Stimulated activated CD8-positive, alpha-beta memory T cell treated with anti-CD3 and anti-CD28 coated beads, Interleukin-7, amount 100 ng/mL, for 24 hours (primary cell): ENCODE measurements at regions not wholly inside any gene's neighbourhood (a gene's known extent, or its start where the extent isn't known, plus 50 kb on each side); places are given as distances from the start of the nearest gene placed in this dataset.

Experiments
- DNase-seq: peaks from one replicate; pipeline ENCODE4 v3.0.0-alpha.2; 2020; ENCODE audit warnings: low read depth

DNA sequence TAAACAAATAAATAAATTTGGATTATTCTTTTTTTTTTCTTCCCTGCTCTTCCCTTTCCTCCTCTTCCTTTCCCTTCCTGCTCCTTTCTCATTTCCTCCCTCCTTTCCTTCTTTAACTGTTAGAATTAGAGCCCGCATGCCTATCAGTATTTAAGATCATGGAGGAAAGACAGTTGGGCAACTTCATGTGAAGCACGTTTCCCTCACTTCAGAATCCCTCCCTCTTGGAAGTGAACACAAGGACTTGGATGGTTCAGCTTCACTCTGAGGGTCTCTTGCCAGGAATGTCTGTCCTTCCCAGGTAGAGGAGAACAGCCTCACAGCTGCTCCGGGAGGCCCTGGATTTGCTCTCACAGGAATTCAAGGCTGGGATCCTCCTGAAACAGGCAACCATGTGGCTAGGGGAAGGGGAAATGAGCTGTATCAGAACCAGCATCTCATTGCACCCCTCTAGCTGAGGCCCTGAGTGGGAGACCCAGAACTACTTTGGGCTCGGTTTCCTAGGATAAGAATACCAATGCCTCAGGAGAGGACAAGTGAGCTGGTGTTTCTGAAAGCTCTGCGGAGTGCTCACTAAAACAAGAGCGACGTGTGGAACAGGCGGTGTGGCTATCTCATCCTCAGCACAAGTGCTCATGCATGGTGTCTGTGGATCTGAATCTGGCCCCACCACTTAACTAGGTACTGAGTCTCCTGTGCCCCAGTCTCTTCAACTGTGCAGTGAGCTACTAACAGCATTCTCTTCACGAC is 230.5 kb downstream of the MYCN start:
- DNase-seq = no peak

DNA sequence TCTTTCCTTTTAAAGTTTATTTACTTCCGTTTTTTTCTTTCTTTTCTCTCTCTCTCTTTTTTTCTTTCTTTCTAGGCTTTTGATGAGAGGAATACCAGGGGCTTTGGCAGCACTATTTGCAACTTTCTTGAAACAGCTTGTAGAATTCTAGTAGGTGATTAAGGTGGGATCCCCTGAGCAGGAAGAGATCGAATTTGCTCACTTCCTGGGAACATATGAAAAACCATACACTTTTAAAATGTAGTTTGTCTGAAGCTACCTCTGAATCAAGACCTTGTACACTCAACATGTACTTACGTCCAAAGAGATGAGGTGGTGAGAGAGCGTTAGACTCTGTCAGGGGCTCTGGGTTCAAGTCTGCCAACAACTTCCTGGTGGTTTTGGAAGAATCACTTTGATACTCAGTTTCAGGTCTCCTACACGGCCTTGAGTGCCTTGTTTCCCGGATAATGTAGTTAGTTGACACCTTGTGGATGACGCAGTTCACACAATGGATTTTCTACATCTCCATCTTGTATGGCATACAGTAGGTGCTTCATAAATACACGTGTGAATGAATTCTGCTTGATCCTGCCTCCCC is 229.1 kb downstream of the MYCN start:
- no peak for DNase-seq

DNA sequence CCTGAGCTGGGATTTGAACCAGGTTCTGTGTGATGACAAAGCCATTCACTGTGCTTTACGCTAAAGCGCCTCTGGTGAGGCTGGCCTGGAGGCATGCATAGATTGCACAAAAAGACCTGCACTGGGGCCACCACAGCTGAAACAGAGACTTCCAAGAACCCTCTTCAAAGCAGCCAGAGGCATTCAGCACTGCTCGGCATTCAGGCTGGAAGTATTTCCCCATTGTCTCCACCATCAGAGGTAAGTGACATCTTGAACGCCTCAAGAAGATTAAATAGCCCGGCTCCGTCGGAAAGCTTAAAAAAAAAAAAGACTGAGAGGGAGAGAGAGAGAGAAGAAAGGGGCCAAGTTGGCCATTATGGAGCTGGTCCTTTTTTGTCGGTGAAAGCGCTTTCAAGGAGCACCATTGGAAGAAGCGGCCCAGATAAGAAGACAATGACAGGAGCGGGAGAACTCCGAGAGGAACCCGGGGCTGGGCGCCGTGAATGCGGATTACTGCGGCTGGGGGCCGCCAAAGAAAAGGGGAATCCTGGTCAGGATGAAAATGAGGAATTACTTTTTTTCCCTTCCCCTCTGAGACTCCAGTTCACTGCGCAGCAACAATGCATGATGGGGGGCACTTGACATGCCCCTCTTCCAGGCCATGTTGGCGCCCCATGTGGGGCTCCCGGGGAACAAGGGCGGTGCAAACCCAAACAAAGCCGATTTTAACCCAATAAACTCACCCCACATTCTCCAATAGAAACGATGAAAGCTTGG is 228.3 kb downstream of the MYCN start:
- no peak for DNase-seq

GRCh38 chr2:16167870-16168426 is 227.6 kb downstream of the MYCN start:
- no peak for DNase-seq

- DNase-seq = no peak
These were observed 227.1 kb downstream of the MYCN start for GRCh38 chr2:16167451-16167861.

- DNase-seq = no peak
These were observed 226.1 kb downstream of the MYCN start for GRCh38 chr2:16166327-16166981.

DNA sequence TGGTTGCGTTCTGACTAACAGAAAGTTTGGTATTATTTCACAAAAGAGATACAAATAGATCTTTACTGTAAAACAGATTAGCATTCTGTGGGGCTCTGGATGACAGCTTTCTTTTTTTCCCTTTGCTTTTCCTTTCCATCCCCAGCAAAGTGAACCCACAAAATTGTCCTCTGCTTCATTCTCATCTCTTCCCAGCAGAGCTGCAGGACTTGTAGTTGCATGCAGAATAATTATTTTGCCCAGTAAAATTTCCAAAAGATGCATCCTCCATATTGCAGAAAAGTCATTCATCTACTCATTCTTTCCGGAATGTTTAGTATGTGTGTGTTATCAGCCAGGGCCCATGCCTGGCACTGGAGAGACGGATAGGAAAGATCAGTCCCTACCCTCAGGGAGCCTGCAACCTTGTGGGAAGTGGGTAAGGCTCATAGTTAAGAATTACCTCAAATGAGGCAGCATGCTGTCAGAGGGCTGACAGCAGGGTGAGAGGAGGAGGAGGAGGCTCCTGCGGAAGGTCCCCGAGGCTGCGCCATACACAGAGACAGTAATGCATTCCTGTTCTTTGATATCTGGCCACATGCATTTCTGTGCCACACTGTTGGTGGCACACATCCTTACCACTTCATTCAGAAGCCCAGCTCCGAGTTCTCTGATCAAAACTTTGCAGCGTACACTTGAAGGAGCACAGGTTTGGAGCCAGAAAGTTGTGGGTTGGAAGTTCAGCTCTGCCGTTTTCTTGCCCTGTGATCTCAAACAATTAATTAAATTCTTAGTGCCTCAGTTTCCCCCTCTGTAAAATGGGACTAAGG is 225.4 kb downstream of the MYCN start:
- no peak for DNase-seq

DNA sequence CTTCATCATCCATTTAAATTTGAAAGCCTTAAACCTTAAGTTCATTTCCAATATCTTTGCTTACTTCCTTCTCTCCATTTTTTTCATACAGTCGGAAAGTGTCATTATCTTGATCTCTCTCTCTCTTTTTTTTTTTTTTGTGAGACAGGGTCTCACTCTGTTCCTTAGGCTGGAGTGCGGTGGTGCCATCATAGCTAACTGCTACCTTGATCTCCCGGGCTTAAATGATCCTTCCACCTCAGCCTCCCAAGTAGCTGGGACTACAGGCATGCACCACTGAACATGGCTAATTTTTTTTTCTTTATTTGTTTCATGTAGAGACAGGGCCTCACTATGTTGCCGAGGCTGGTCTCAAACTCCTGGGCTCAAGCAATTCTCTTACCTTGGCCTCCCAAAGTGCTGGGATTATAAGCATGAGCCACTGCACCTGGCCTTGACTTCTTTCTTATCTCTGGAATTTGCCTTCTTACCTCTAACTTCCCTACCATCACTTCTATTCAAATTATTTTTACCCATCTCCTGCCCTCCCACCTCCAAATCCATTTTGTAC is 222.2 kb downstream of the MYCN start:
- DNase-seq = no peak

DNA sequence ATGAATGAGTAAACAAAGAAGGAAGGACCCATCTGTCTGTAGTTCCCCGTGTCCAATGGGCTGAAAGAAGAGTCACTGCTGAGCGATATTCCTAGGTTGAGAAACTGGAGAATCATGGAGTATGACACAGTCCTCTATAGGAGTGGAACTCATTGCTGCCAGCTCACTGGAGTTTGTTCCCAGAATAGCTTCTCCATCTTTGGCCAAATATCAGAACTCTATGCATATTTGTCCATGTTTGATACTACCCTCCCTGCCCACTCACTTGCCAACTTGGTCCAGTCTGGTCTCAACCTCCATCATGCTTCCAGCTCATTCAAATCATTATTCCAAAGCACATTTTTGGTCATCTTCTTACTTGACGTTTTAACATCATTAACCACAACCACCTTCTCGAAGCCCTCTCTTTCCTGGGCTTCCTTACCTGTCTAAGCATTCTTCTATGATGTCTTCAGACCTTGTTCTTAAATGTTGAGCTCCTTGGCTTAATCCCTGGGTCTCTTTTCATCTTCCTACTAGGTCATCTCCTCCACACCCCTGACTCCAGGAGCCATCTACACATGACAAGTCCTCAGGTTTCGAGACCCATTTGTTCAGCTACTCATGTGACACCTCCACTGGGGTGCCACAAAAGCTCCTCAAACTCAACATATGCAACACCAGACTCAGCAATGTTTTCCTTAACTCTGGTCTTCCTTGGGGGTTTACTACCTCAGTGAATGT is 221.6 kb downstream of the MYCN start:
- no peak for DNase-seq

GRCh38 chr2:16161085-16161565 is 220.8 kb downstream of the MYCN start:
- no peak for DNase-seq

DNA sequence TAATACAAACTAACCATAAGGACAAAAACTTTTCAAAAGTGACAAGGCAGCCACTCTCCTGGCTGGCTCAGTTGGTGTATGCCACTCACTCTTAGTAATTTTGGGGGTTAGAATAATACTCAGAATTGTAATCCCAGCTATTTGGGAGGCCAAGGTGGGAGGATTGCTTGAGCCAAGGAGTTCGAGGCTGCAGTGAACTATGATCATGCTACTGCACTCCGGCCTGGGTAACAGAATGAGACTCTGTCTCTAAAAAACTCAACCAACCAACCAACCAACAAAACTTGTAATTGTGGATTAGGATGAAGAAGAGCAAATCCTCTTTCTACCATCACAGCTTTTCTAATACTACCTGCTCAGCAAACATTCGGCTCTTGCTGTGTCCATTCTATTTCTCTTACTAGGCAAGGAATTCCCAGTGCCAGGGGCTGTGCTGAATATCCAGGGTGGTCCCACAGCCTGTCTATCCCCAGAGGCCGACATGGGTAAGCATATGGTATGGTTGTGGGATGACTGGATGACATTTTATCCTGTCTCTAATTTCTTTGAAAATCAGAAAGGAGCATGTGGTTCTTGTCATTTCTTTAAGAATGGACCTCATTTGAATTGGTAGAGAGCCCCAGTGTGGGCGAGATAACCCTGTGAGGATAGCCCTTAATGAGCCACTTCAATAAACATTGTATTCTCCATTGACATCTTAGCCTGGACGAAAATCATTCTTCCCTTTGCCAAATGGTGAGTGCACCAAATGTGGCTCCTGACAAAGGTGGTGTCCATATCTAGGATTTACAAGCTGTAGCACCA is 220.1 kb downstream of the MYCN start:
- DNase-seq = no peak

- DNase-seq = no peak
These were observed 216.1 kb downstream of the MYCN start for GRCh38 chr2:16156411-16156810.

- DNase-seq = no peak
These were observed 215.4 kb downstream of the MYCN start for GRCh38 chr2:16155766-16156165.

DNA sequence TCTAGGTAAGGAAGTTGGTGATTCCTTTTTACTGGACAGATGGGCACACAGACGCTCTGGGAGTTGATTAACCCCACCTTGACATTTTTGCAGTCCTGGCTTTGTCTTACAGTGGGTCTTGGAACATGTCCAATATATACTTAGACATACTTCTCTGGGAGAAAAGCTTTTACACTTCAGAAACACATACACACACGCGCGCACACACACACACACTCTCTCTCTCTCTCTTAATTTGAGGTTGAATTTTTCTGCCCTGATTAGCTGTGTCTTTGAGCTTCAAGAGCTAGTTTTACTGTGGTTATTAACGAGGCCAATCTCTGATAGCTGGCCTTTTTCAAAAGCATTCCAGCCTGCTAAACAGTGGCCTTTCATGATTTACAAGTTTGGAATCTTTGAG is 215.0 kb downstream of the MYCN start:
- DNase-seq = no peak

DNA sequence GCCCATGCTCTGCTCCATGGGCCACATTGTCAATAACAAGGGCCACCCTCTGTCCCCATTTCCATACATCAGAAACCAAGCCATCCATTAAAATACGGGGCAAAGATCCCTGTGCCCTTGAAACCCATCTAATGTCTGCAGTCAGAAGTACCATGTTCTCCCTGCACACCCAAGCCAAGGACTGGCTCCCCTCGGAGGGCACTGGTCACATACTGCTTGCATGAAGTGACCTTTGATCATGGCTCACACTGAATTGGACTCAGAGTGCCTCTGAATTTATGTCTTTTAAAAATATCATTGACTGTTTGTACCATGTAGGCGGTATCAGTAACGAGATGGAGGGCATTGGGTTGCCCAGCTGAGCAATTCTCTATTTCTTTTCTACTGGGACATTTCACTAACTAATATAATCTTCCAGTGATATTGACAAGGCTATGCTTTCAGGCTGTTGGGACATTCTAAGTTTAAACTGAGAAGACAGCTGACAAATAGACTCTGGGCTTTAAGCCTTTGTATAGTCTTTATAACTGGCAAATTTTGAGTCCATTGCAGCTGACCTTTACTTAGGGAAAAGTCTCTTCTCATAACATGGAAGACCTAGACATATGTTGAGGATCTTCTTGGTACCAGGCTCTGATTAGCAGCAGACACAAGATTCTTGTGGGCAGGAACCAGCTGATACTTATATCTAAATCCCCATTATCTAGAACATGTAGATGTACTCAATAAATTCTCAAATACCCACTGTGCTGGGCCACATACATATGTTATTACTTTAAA is 214.3 kb downstream of the MYCN start:
- no peak for DNase-seq

- no peak for DNase-seq
These were observed 213.7 kb downstream of the MYCN start for GRCh38 chr2:16154061-16154460.

- no peak for DNase-seq
These were observed 213.3 kb downstream of the MYCN start for GRCh38 chr2:16153754-16154035.

- no peak for DNase-seq
These were observed 212.8 kb downstream of the MYCN start for GRCh38 chr2:16152928-16153753.
